ENCODE measurements at regions not wholly inside any gene's neighbourhood (a gene's known extent, or its start where the extent isn't known, plus 50 kb on each side); places are given as distances from the start of the nearest gene placed in this dataset.

DNA sequence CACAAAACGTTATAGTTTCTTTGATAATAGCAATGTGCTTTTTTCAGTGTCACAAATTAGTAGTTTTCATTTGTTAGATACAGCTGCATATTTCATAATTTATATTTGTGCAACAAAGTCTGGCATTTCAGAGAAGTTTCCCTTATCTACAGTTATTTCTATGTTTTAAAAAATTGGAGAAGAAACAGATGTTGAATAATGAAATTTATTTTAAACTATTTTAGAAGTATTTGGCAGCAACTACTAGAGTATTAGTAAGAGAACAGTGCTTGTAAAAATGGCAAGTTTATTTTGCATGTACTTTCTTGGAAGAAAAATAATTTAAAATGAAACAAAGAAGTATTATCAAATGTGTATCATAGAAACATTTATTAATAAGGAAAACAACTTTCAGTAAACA lies 68.6 kb upstream of the COL5A2 start:
- TF ChIP-seq POLR2A (IDR thresholded peaks at IDR 0.05; ENCODE audit: low read length), result no peak
- no peak for TF ChIP-seq GATA1 (IDR thresholded peaks at IDR 0.05; ENCODE audit: low read depth, low read length)
